ENCODE measurements at regions not wholly inside any gene's neighbourhood (a gene's known extent, or its start where the extent isn't known, plus 50 kb on each side); places are given as distances from the start of the nearest gene placed in this dataset.
A peak's percentile ranks its signal among the peaks of the same experiment; 100 is the strongest.

- Histone ChIP-seq H3K9me3 (ENCODE audit: control insufficient read depth, insufficient read depth, low read length) (no peaks in the 10 kb centered on the region), H3K36me3 (ENCODE audit: control insufficient read depth, insufficient read depth, low read length) (no peaks in the 10 kb centered on the region), H3K27me3 (ENCODE audit: control insufficient read depth, insufficient read depth, low read length) (no peaks in the 10 kb centered on the region), H3K27ac (ENCODE audit: low read depth, low read length) (no peak overlapping the region), H3K4me1 (ENCODE audit: control insufficient read depth, insufficient read depth, low read length) (peaks cover 3% of the 10 kb centered on the region), H3K4me3 (ENCODE audit: low read depth, low read length) (no peak overlapping the region)
- DNase-seq (ENCODE audit: low read depth in 4 of 6, low spot score in 6 of 6), result no peak
- whole genome bisulfite sequencing (ENCODE audit: insufficient coverage), result no CpG with 5 or more reads among the region's 1 CpG
Measured at GRCh38 chr1:239826736-239827135, 264.9 kb upstream of the FMN2 start.

- 100% methylated on average over 1 of the region's 1 CpG for WGBS (ENCODE audit: insufficient coverage)
- no peaks in the 10 kb centered on the region for H3K9me3 ChIP-seq (ENCODE audit: control insufficient read depth, insufficient read depth, low read length)
Measured at GRCh38 chr1:239829535-239829934, 262.1 kb upstream of the FMN2 start.

DNA sequence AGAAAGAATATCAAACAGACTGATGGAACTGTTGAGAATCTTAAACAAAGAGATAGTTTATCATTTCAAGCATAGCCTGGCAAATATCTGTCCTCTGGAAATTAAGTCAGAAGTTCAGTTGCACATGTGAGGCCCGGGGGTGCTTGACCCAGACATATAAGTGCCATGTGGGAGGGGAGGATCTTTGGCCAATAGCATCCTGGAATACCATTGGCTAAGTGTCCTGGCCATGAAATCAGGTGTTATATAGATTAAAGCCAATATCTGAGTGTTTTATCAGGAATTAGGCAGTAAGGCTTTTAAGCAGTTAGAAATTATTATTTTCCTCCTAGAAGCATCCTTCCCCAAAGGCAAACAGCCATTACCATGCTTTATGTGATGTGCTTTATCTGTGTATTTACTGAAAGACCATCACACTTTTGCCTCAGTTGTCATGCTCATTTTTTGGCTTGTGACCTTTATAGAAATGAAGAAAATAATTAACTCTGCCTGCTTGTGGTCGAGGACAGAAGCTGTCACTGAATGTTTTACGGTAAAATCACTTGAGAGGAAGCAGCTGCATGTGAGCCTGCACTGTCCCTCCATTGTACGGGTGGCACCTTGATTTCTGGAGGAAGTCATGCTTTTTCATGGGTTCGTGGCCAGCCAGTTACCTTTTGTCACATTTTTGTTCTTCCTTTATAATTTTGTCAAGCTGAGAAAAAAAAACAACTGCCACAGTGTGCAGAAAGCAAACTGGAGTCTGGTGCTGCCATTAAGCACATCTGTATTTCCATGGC is 259.9 kb upstream of the FMN2 start:
- Histone ChIP-seq H3K36me3 (ENCODE audit: control insufficient read depth, insufficient read depth, low read length) (no peaks in the 10 kb centered on the region), H3K4me3 (ENCODE audit: low read depth, low read length) (no peak overlapping the region), H3K27ac (ENCODE audit: low read depth, low read length) (no peak overlapping the region), H3K27me3 (ENCODE audit: control insufficient read depth, insufficient read depth, low read length) (no peaks in the 10 kb centered on the region), H3K4me1 (ENCODE audit: control insufficient read depth, insufficient read depth, low read length) (no peaks in the 10 kb centered on the region), H3K9me3 (ENCODE audit: control insufficient read depth, insufficient read depth, low read length) (no peaks in the 10 kb centered on the region)
- no peak for DNase-seq (ENCODE audit: low read depth in 4 of 6, low spot score in 6 of 6)
- 60% methylated on average over 5 of the region's 5 CpGs for WGBS (ENCODE audit: insufficient coverage)

More at GRCh38 chr1:239829535-239829934, 262.1 kb upstream of the FMN2 start:
- Histone ChIP-seq H3K27ac (ENCODE audit: low read depth, low read length) (no peak overlapping the region), H3K36me3 (ENCODE audit: control insufficient read depth, insufficient read depth, low read length) (no peaks in the 10 kb centered on the region), H3K4me3 (ENCODE audit: low read depth, low read length) (no peak overlapping the region), H3K27me3 (ENCODE audit: control insufficient read depth, insufficient read depth, low read length) (no peaks in the 10 kb centered on the region), H3K4me1 (ENCODE audit: control insufficient read depth, insufficient read depth, low read length) (no peaks in the 10 kb centered on the region)
- no peak for DNase-seq (ENCODE audit: low read depth in 4 of 6, low spot score in 6 of 6)

DNA sequence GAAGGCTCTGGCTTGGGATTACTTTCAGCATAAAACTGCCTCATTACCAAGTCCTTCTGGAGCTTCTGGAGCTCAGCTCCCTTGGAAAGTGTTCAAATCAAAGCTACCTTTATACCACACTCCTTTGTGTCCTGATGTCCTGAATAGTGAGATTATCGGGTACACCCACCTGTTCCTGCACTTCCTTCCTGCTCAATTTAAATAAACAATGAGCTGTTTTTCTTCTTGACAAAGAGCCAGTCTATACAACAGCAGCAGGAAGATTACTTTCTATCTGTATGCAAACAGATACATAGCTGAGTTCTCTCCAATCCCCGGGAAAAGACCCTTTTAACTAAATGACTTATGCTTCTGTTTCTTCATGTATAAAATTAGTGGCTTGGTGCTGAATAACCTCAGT is 258.0 kb upstream of the FMN2 start:
- peak in 1 of 6 donors; percentile 71 for DNase-seq (ENCODE audit: low read depth in 4 of 6, low spot score in 6 of 6)
- Histone ChIP-seq H3K27ac (ENCODE audit: low read depth, low read length) (no peak overlapping the region), H3K27me3 (ENCODE audit: control insufficient read depth, insufficient read depth, low read length) (no peaks in the 10 kb centered on the region), H3K9me3 (ENCODE audit: control insufficient read depth, insufficient read depth, low read length) (no peaks in the 10 kb centered on the region), H3K4me1 (ENCODE audit: control insufficient read depth, insufficient read depth, low read length) (no peaks in the 10 kb centered on the region), H3K36me3 (ENCODE audit: control insufficient read depth, insufficient read depth, low read length) (no peaks in the 10 kb centered on the region), H3K4me3 (ENCODE audit: low read depth, low read length) (no peak overlapping the region)
- no CpG with 5 or more reads among the region's 2 CpGs for WGBS (ENCODE audit: insufficient coverage)

GRCh38 chr1:239835946-239836440 is 255.7 kb upstream of the FMN2 start:
- no peak for DNase-seq (ENCODE audit: low read depth in 4 of 6, low spot score in 6 of 6)
- H3K27me3 ChIP-seq (ENCODE audit: control insufficient read depth, insufficient read depth, low read length), result no peaks in the 10 kb centered on the region
- H3K27ac ChIP-seq (ENCODE audit: low read depth, low read length), result no peak overlapping the region
- H3K4me1 ChIP-seq (ENCODE audit: control insufficient read depth, insufficient read depth, low read length), result no peaks in the 10 kb centered on the region
- WGBS (ENCODE audit: insufficient coverage), result 95% methylated on average over 4 of the region's 7 CpGs
- no peak overlapping the region for H3K4me3 ChIP-seq (ENCODE audit: low read depth, low read length)
- H3K36me3 ChIP-seq (ENCODE audit: control insufficient read depth, insufficient read depth, low read length), result no peaks in the 10 kb centered on the region
- H3K9me3 ChIP-seq (ENCODE audit: control insufficient read depth, insufficient read depth, low read length), result no peaks in the 10 kb centered on the region

- peak in 1 of 6 donors; percentile 61 for DNase-seq (ENCODE audit: low read depth in 4 of 6, low spot score in 6 of 6)
- Histone ChIP-seq H3K4me1 (ENCODE audit: control insufficient read depth, insufficient read depth, low read length) (no peaks in the 10 kb centered on the region), H3K4me3 (ENCODE audit: low read depth, low read length) (no peak overlapping the region), H3K36me3 (ENCODE audit: control insufficient read depth, insufficient read depth, low read length) (no peaks in the 10 kb centered on the region), H3K27me3 (ENCODE audit: control insufficient read depth, insufficient read depth, low read length) (no peaks in the 10 kb centered on the region), H3K27ac (ENCODE audit: low read depth, low read length) (no peak overlapping the region), H3K9me3 (ENCODE audit: control insufficient read depth, insufficient read depth, low read length) (no peaks in the 10 kb centered on the region)
- no CpG with 5 or more reads among the region's 1 CpG for WGBS (ENCODE audit: insufficient coverage)
Measured at GRCh38 chr1:239840336-239840735, 251.3 kb upstream of the FMN2 start.

GRCh38 chr1:239840790-239841189 is 250.9 kb upstream of the FMN2 start:
- WGBS (ENCODE audit: insufficient coverage), result 54% methylated on average over 3 of the region's 3 CpGs
- Histone ChIP-seq H3K4me1 (ENCODE audit: control insufficient read depth, insufficient read depth, low read length) (no peaks in the 10 kb centered on the region), H3K4me3 (ENCODE audit: low read depth, low read length) (no peak overlapping the region), H3K27me3 (ENCODE audit: control insufficient read depth, insufficient read depth, low read length) (no peaks in the 10 kb centered on the region), H3K9me3 (ENCODE audit: control insufficient read depth, insufficient read depth, low read length) (no peaks in the 10 kb centered on the region), H3K27ac (ENCODE audit: low read depth, low read length) (no peak overlapping the region), H3K36me3 (ENCODE audit: control insufficient read depth, insufficient read depth, low read length) (no peaks in the 10 kb centered on the region)
- no peak for DNase-seq (ENCODE audit: low read depth in 4 of 6, low spot score in 6 of 6)

DNA sequence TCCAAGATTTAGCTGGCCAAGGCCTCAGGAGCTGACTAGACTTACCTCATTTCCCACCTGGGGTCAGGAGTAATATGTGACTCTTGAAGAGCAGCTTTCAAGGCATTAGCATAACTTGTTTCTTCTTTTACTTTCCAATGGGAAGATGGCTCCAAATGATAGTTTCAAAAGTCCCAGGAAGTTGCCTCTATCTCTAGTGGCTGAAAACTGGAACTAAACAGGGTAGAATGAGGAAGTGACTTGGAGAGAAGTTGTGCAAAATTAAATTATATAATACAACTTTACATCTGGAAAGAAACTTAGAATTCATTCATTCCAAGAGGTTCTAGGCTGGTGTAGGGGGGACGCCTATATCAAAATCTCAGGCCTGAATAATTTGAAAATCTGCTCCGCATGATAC is 250.1 kb upstream of the FMN2 start:
- no peak for DNase-seq (ENCODE audit: low read depth in 4 of 6, low spot score in 6 of 6)
- Histone ChIP-seq H3K27me3 (ENCODE audit: control insufficient read depth, insufficient read depth, low read length) (no peaks in the 10 kb centered on the region), H3K4me3 (ENCODE audit: low read depth, low read length) (no peak overlapping the region), H3K27ac (ENCODE audit: low read depth, low read length) (no peak overlapping the region), H3K36me3 (ENCODE audit: control insufficient read depth, insufficient read depth, low read length) (no peaks in the 10 kb centered on the region), H3K4me1 (ENCODE audit: control insufficient read depth, insufficient read depth, low read length) (no peaks in the 10 kb centered on the region), H3K9me3 (ENCODE audit: control insufficient read depth, insufficient read depth, low read length) (no peaks in the 10 kb centered on the region)
- WGBS (ENCODE audit: insufficient coverage), result no CpG with 5 or more reads among the region's 2 CpGs

DNA sequence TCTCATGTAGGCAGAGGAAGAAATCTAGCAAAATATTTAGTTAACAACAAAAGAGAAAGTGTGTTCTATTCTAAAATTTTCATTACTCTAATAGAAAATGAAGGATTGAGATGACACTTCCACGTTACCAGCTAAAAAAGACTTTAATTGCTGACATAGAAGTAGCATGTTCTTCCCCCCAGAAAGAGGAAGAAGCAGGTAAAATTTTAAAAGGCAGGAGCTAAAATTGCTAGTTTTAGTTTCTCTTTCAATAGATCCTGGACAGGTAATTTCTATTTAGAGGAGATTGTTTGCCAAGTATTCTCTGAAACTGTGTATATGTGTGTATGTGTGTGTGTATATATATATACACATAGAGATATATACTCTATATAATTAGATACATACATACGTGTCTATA is 248.1 kb upstream of the FMN2 start:
- Histone ChIP-seq H3K9me3 (ENCODE audit: control insufficient read depth, insufficient read depth, low read length) (no peaks in the 10 kb centered on the region), H3K4me3 (ENCODE audit: low read depth, low read length) (no peak overlapping the region), H3K27ac (ENCODE audit: low read depth, low read length) (no peak overlapping the region), H3K36me3 (ENCODE audit: control insufficient read depth, insufficient read depth, low read length) (no peaks in the 10 kb centered on the region), H3K4me1 (ENCODE audit: control insufficient read depth, insufficient read depth, low read length) (no peaks in the 10 kb centered on the region), H3K27me3 (ENCODE audit: control insufficient read depth, insufficient read depth, low read length) (no peaks in the 10 kb centered on the region)
- DNase-seq (ENCODE audit: low read depth in 4 of 6, low spot score in 6 of 6), result no peak
- WGBS (ENCODE audit: insufficient coverage), result no CpG with 5 or more reads among the region's 2 CpGs

DNA sequence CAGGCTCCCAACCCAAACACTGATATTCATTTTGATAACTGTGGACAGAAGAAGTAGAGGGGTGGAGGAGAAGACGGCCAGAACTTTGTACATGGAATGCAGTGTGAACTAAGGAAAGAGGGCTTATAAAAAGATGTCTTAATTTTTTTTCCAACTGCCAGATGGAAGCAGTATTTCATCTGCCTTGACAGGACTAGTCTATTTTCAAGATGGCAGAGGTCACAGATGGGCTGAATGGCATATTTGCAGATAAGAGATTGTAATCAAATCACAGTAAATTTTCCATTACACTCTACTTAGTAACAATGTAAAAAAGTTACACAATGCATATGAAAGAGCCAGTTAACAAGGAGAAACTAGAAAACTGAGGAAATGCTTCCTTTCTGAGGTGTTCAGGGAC is 246.8 kb upstream of the FMN2 start:
- Histone ChIP-seq H3K4me3 (ENCODE audit: low read depth, low read length) (no peak overlapping the region), H3K27me3 (ENCODE audit: control insufficient read depth, insufficient read depth, low read length) (no peaks in the 10 kb centered on the region), H3K27ac (ENCODE audit: low read depth, low read length) (no peak overlapping the region), H3K4me1 (ENCODE audit: control insufficient read depth, insufficient read depth, low read length) (no peaks in the 10 kb centered on the region), H3K36me3 (ENCODE audit: control insufficient read depth, insufficient read depth, low read length) (no peaks in the 10 kb centered on the region), H3K9me3 (ENCODE audit: control insufficient read depth, insufficient read depth, low read length) (no peaks in the 10 kb centered on the region)
- WGBS (ENCODE audit: insufficient coverage), result no CpG with 5 or more reads among the region's 1 CpG
- no peak for DNase-seq (ENCODE audit: low read depth in 4 of 6, low spot score in 6 of 6)
